B cell (primary cell): ENCODE measurements at regions not wholly inside any gene's neighbourhood (a gene's known extent, or its start where the extent isn't known, plus 50 kb on each side); places are given as distances from the start of the nearest gene placed in this dataset.

Experiments
- ATAC-seq: fragments of 200-7000 bp; cut with Tn5 transposase; one replicate; pipeline ENCODE4 v1.10.0; 2021; ENCODE audit warnings: low read depth, mild to moderate bottlenecking, moderate number of reproducible peaks, moderate library complexity
- CTCF ChIA-PET: fragments of 350-600 bp; sonication (Branson Sonifier 250); formaldehyde crosslinking; loops from one replicate; lab custom pipeline; 2021; ENCODE audit warnings: antibody characterized with exemption, inconsistent platforms; lab: Charles Lee
- POLR2A ChIA-PET: fragments of 350-600 bp; sonication (Branson Sonifier 250); formaldehyde crosslinking; loops from one replicate; lab custom pipeline; 2021; ENCODE audit warnings: antibody characterized with exemption; lab: Charles Lee
- DNase-seq: peaks from one replicate; pipeline ENCODE4 v3.0.0; 2013
- H2AFZ ChIP-seq: 2 replicates; pipeline ENCODE4 v1.6.1; 2012; ENCODE audit warnings: mild to moderate bottlenecking, low read depth, low read length; ENCODE audit not compliant: insufficient read depth, poor library complexity, severe bottlenecking
- H3K27ac ChIP-seq, 2 donors: 1 replicate in 1 of 2; 2 replicates in 1 of 2; pipeline ENCODE4 v1.5.1; 2012 to 2013; ENCODE audit warnings: low read length in 2 of 2, mild to moderate bottlenecking in 2 of 2, moderate library complexity in 1 of 2
- H3K27me3 ChIP-seq, 4 experiments: fragments of 200-600 bp in 1 of 4; sonication (generic) in 1 of 4; replicated peaks in 1 of 4; 1 replicate in 2 of 4; 2 replicates in 2 of 4; pipeline versions ENCODE4 v1.6.1 to v1.7.0; 2013 to 2016; ENCODE audit warnings: low read length in 3 of 4, mild to moderate bottlenecking in 2 of 4, mixed read lengths in 1 of 4, moderate library complexity in 1 of 4; ENCODE audit not compliant: insufficient read depth in 4 of 4, control insufficient read depth in 3 of 4; ENCODE audit errors: control extremely low read depth in 1 of 4
- H3K36me3 ChIP-seq, 2 experiments: replicated peaks in 1 of 2; 1 replicate in 1 of 2; 2 replicates in 1 of 2; pipeline versions ENCODE4 v1.6.1 to v1.7.1; 2013; ENCODE audit warnings: low read length in 1 of 2; ENCODE audit not compliant: insufficient read depth in 2 of 2, control insufficient read depth in 1 of 2; ENCODE audit errors: control extremely low read depth in 1 of 2, extremely low read depth in 1 of 2
- H3K4me1 ChIP-seq, 2 donors: fragments of 200-600 bp in 1 of 2; sonication (generic) in 1 of 2; 1 replicate in 1 of 2; 2 replicates in 1 of 2; pipeline versions ENCODE4 v1.5.1 to v1.6.1; 2013 to 2017; ENCODE audit warnings: low read length in 2 of 2; ENCODE audit not compliant: control insufficient read depth in 2 of 2, insufficient read depth in 2 of 2
- H3K4me2 ChIP-seq: replicated peaks from 2 replicates; pipeline ENCODE3; 2012; ENCODE audit warnings: mild to moderate bottlenecking, low read depth, low read length; ENCODE audit not compliant: poor library complexity, severe bottlenecking
- H3K4me3 ChIP-seq, 5 experiments: fragments of 200-600 bp in 1 of 5; sonication (generic) in 1 of 5; 1 replicate in 3 of 5; 2 replicates in 2 of 5; pipeline versions ENCODE4 v1.5.1 to v1.7.0; 2011 to 2016; ENCODE audit warnings: low read length in 4 of 5, mild to moderate bottlenecking in 4 of 5, low read depth in 2 of 5, control low read depth in 1 of 5, moderate library complexity in 1 of 5; ENCODE audit not compliant: insufficient read depth in 1 of 5; ENCODE audit errors: control extremely low read depth in 1 of 5, extremely low read depth in 1 of 5
- H3K79me2 ChIP-seq: fragments of 200-600 bp; sonication (generic); one replicate; pipeline ENCODE4 v1.6.0; 2016; ENCODE audit warnings: low read length; ENCODE audit not compliant: control insufficient read depth, insufficient read depth
- H3K9ac ChIP-seq: fragments of 200-600 bp; sonication (generic); 2 replicates; pipeline ENCODE4 v1.6.1; 2017; ENCODE audit warnings: mild to moderate bottlenecking, low read length, moderate library complexity
- H3K9me3 ChIP-seq, 3 donors: one replicate each; pipeline versions ENCODE4 v1.6.1 to v1.7.1; 2013; ENCODE audit warnings: low read length in 2 of 3; ENCODE audit not compliant: control insufficient read depth in 2 of 3, insufficient read depth in 1 of 3; ENCODE audit errors: control extremely low read depth in 1 of 3
- H4K20me1 ChIP-seq: 2 replicates; pipeline ENCODE4 v1.6.0; 2012; ENCODE audit warnings: mild to moderate bottlenecking, low read length; ENCODE audit not compliant: insufficient read depth, control insufficient read depth, poor library complexity, severe bottlenecking
- H3K27ac Mint-ChIP-seq: one replicate; pipeline ENCODE4 v1.8.0; 2021; ENCODE audit warnings: mixed read lengths
- H3K27me3 Mint-ChIP-seq: one replicate; pipeline ENCODE4 v1.8.0; 2021; ENCODE audit warnings: mixed read lengths
- H3K4me1 Mint-ChIP-seq: one replicate; pipeline ENCODE4 v1.8.0; 2021; ENCODE audit warnings: mixed read lengths
- H3K4me3 Mint-ChIP-seq: one replicate; pipeline ENCODE4 v1.8.0; 2021; ENCODE audit warnings: mixed read lengths
- H3K9me3 Mint-ChIP-seq: one replicate; pipeline ENCODE4 v1.8.0; 2022; ENCODE audit warnings: mixed read lengths; ENCODE audit not compliant: insufficient read depth
- EZH2 ChIP-seq: IDR thresholded peaks from 2 replicates; pipeline ENCODE4 v1.6.1; 2012; ENCODE audit warnings: borderline replicate concordance, low read depth, mild to moderate bottlenecking, moderate library complexity, low read length; ENCODE audit not compliant: insufficient read depth, poor library complexity, severe bottlenecking
- WGBS: methylation state at CpG from one replicate; pipeline ENCODE4 v1.1.5; 2013; ENCODE audit warnings: missing lambda C conversion rate; ENCODE audit not compliant: insufficient coverage; 5-methylcytosine and 5-hydroxymethylcytosine counted together
- intact Hi-C: fragments of 100-400 bp; cut with micrococcal nuclease; formaldehyde crosslinking; loops from one replicate; pipeline ENCODE4 v1.10.0; 2022
- TF ChIP-seq, protein P1 (sequence below): fragments of 200-600 bp; IDR thresholded peaks from one replicate; pipeline ENCODE4 v1.8.0; 2022; ENCODE audit warnings: antibody characterized with exemption, mild to moderate bottlenecking

DNA sequence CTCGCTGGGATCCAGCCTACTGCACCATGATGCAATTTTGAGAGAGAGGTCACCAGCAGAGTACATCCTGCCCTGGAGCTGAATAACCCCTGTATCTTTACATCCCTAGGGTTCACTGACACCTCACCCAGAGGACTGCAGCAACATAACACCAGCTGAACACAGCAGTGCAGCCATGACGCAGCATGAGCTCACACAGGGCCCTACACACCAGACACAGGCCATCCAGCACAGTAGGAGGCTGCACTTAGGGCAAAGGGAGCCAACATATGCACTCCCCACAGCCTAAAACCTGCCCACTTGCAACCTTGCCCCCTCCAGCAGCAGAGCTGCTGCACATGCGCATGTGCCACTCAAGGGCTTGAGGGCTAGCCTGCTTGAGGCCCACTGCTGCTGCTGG, 157.3 kb upstream of the SMARCA2 start:
- H3K4me3 ChIP-seq: no peak overlapping the region
- peaks cover 0 to 4% (median 0%) of the 10 kb centered on the region in 4 experiments for H3K27me3 ChIP-seq
- H2AFZ ChIP-seq: no peak overlapping the region
- Mint-ChIP-seq H3K9me3 (peaks cover 9% of the 10 kb centered on the region), H3K4me3 (no peak overlapping the region), H3K4me1 (no peaks in the 10 kb centered on the region), H3K27me3 (peaks cover 18% of the 10 kb centered on the region), H3K27ac (no peak overlapping the region)
- H3K36me3 ChIP-seq: no peaks in the 10 kb centered on the region
- CTCF ChIA-PET: no interaction called here
- peaks cover 0 to 4% (median 0%) of the 10 kb centered on the region in 3 donors for H3K9me3 ChIP-seq
- DNase-seq (no peak), ATAC-seq (no peak)
- no peaks in the 10 kb centered on the region for H4K20me1 ChIP-seq
- H3K4me2 ChIP-seq: no peak overlapping the region
- H3K79me2 ChIP-seq: no peaks in the 10 kb centered on the region
- H3K9ac ChIP-seq: no peak overlapping the region
- intact Hi-C loops: no loop called here
- TF ChIP-seq, protein P1, sequence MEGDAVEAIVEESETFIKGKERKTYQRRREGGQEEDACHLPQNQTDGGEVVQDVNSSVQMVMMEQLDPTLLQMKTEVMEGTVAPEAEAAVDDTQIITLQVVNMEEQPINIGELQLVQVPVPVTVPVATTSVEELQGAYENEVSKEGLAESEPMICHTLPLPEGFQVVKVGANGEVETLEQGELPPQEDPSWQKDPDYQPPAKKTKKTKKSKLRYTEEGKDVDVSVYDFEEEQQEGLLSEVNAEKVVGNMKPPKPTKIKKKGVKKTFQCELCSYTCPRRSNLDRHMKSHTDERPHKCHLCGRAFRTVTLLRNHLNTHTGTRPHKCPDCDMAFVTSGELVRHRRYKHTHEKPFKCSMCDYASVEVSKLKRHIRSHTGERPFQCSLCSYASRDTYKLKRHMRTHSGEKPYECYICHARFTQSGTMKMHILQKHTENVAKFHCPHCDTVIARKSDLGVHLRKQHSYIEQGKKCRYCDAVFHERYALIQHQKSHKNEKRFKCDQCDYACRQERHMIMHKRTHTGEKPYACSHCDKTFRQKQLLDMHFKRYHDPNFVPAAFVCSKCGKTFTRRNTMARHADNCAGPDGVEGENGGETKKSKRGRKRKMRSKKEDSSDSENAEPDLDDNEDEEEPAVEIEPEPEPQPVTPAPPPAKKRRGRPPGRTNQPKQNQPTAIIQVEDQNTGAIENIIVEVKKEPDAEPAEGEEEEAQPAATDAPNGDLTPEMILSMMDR: no peak
- no peak for TF ChIP-seq EZH2
- POLR2A ChIA-PET: no interaction called here
- 96% methylated on average over 3 of the region's 3 CpGs for WGBS
- H3K4me1 ChIP-seq: no peaks in the 10 kb centered on the region
- H3K27ac ChIP-seq: no peak overlapping the region

DNA sequence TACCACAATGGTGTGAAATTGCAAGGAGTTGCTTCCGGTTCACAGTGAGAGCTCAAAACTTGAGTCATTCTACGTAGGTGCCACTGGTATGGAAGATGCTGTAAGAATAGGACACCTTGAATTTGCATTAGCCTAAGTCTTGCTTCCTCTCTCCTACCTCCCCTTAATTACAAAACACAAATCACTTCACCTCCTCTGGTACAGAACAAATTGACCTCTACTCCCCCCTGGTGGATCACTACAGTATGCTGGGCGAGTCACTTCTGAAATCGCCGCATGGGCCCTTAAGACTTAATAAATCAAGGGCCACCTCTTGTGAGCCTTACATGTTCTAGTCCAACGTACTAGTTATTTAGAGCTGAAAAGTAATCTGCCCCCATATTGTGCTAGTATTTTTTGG, 145.3 kb upstream of the SMARCA2 start:
- no peaks in the 10 kb centered on the region for H4K20me1 ChIP-seq
- no peaks in the 10 kb centered on the region for H3K36me3 ChIP-seq
- peak; percentile 43 for ATAC-seq
- H3K4me1 Mint-ChIP-seq: peaks cover 3% of the 10 kb centered on the region
- no peak overlapping the region for H3K4me2 ChIP-seq
- H3K27me3 Mint-ChIP-seq: no peaks in the 10 kb centered on the region
- TF ChIP-seq, protein P1: peak; percentile 61
- TF ChIP-seq EZH2: no peak
- no peak overlapping the region for H3K9ac ChIP-seq
- H3K27me3 ChIP-seq: no peaks in the 10 kb centered on the region
- intact Hi-C loops: no loop called here
- no peaks in the 10 kb centered on the region for H3K9me3 Mint-ChIP-seq
- H3K27ac Mint-ChIP-seq: no peak overlapping the region
- H3K4me3 Mint-ChIP-seq: no peak overlapping the region
- WGBS: no CpG with 5 or more reads among the region's 6 CpGs
- ChIA-PET POLR2A (no interaction called here), CTCF (interaction anchor here (0.8 to 1.4 kb wide), 3 partner anchors 21 to 58 kb away, joined by 3 to 5 read pairs (median 4); no protein-coding TSS in a partner anchor)
- no peak overlapping the region for H2AFZ ChIP-seq
- no peak overlapping the region for H3K27ac ChIP-seq
- H3K9me3 ChIP-seq: no peaks in the 10 kb centered on the region
- H3K4me3 ChIP-seq: no peak overlapping the region
- peak; percentile 44 for DNase-seq
- no peaks in the 10 kb centered on the region for H3K4me1 ChIP-seq
- no peaks in the 10 kb centered on the region for H3K79me2 ChIP-seq
